ENCODE measurements at regions not wholly inside any gene's neighbourhood (a gene's known extent, or its start where the extent isn't known, plus 50 kb on each side); places are given as distances from the start of the nearest gene placed in this dataset.
A peak's percentile ranks its signal among the peaks of the same experiment; 100 is the strongest.

DNA sequence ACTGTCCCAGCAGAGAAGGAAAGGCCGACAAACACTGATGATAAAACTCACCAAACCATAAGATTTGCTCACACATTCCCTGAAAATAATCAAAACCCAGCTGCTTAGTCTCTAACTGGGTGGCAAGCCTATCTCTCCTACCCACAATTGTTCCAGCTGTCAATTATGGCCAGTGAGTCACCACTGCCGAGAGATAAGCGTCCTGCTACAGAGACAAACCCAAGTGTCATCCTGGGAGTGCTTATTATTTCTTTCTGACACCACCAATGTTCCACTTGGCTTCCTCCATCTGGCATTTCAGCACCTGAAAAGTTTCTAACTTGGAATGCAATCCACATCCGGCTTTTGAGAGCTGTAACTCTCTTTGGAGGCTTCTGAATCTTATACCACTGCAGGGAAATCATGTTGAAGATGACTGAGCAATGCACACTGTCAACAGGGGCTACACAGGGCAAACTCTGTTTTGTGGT lies 51.5 kb upstream of the VAV3 start:
- Histone ChIP-seq H3K27ac (ENCODE audit: low read depth, low read length) (no peak overlapping the region), H3K36me3 (ENCODE audit: insufficient read depth, low read length) (no peaks in the 10 kb centered on the region), H3K27me3 (ENCODE audit: insufficient read depth, low read length, poor library complexity, severe bottlenecking) (no peaks in the 10 kb centered on the region), H3K4me1 (ENCODE audit: insufficient read depth, low read length) (no peaks in the 10 kb centered on the region), H3K9me3 (ENCODE audit: low read length) (no peaks in the 10 kb centered on the region), H3K4me3 (ENCODE audit: low read length) (no peak overlapping the region)
- peak overlapping the region in 2 of 8 donors; percentile 39 to 43 for H3K27ac Mint-ChIP-seq
- no peaks in the 10 kb centered on the region for H3K4me1 Mint-ChIP-seq
- CTCF ChIA-PET, result interaction anchor here (2.1 kb wide), 1 partner anchor 9 kb away, joined by 6 read pairs; no protein-coding TSS in a partner anchor
- H3K4me3 Mint-ChIP-seq, result no peak overlapping the region
- H3K36me3 Mint-ChIP-seq, result no peaks in the 10 kb centered on the region
- POLR2A ChIA-PET, result no interaction called here
- H3K9me3 Mint-ChIP-seq, result peaks cover 0 to 3% (median 0%) of the 10 kb centered on the region in 5 donors
- H3K27me3 Mint-ChIP-seq, result no peaks in the 10 kb centered on the region
- no peak for DNase-seq
